HG03139 (cell line): ENCODE measurements at regions not wholly inside any gene's neighbourhood (a gene's known extent, or its start where the extent isn't known, plus 50 kb on each side); places are given as distances from the start of the nearest gene placed in this dataset.
"Not testable (repeated sequence)": the region's sequence is repeated elsewhere in the genome, so short reads cannot be mapped to it uniquely, and the experiment has no call there.

Experiments
- ATAC-seq: cut with Tn5 transposase; IDR thresholded peaks from one replicate; pipeline ENCODE4 v1.9.1; 2021; ENCODE audit not compliant: unreplicated experiment

DNA sequence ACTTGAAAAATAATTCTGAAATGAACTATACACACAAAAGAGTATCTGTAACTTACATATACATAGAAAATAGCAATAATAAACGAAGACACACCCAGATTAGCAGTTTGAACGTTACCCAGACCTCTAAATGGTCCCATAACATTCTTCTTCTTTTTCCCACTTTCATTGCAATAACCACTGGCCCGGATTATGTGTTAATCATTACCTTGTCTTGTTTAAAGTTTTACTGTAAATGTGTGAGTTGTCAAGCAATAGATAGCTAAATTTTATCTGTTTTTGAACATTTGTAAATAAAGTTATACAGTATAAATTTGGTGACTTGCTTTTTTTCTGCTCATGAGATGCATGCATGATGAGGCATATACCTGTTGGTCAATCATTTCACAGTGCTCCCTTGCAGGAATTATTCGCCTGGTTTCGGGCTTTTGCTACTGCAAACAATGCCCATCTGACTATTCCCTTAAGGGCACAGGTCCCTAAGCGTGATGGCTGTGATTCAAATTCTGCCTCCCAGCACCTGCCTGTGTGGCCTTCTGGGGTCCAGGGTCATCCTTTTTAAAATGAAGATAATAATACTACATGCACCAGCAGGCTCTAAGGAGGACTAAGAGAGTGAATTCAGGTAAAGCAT is 66.1 kb downstream of the GADD45G start:
- no peak for ATAC-seq

GRCh38 chr9:89674667-89675057 is 69.8 kb downstream of the GADD45G start:
- ATAC-seq, result no peak

DNA sequence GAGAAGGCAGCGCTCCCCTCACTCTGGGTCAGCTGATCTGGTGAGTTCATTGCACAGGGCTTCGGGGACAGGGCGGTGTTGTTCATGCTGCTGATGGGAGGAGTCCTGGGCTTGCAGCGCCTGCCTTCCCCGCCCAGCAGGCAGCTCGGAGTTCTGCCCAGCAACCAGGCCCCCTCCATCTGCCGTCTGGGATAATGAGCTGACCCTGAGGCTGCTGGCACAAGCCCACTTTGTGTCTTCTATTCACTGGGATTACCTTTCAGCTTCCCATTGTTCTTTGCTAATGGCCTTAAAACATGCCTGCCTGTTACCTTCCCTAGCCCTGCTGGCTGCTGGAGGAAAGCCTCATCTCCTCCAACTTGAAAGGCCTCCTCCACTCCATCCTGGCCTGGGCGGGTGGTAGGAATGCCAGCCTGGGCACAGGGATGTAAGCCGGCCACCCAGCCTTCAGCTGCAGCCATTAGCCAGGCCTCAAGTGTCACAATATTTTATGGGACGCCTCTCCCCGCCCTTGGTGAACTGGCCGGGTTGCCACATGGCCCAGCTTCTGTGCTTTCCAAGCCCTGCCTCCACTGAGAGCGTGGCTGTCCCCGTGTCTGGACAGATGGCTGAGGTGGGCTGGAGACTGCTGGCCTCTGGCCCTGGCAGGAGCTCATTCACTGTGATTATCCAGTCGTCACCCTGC is 70.4 kb downstream of the GADD45G start:
- ATAC-seq, result no peak

GRCh38 chr9:89676281-89676680 is 71.5 kb downstream of the GADD45G start:
- ATAC-seq, result no peak

DNA sequence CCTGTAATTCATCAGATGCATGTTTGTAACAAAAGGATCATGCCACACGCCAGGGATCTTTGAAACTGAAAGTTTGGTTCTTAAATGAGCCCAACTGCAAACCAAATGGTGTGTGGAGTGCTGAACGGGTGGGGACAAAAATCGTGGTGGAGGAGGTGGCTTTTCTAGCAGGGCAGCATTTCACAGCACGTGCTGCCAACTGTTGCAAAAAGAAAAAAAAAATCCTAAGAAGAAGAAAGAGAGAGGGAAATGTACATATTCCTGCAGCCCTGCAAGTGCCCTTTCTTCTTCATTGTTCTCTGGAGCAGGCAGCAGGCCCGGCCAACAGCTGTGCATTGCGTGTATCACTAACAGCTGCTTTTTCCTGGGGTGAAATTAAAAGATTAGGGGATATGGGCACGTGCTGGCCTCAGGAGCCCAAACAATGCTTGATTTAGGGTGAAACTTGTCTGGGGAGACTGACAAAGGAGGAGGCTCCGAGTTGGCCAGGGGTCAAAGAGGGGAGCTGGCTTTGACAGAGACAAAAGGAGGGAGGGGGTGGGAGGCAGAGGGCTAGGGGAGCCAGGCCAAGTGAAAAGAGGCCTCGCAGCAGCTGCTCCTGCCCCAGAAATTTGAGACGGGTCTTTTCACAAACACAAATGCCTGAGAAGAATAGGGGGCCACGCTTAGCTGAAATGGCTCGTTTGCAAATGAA is 73.0 kb downstream of the GADD45G start:
- ATAC-seq, result no peak

- no peak for ATAC-seq
Observed at GRCh38 chr9:89678396-89679015, 73.7 kb downstream of the GADD45G start.

GRCh38 chr9:89679016-89679415 is 74.2 kb downstream of the GADD45G start:
- no peak for ATAC-seq

- no peak for ATAC-seq
Observed at GRCh38 chr9:89679581-89679980, 74.8 kb downstream of the GADD45G start.

DNA sequence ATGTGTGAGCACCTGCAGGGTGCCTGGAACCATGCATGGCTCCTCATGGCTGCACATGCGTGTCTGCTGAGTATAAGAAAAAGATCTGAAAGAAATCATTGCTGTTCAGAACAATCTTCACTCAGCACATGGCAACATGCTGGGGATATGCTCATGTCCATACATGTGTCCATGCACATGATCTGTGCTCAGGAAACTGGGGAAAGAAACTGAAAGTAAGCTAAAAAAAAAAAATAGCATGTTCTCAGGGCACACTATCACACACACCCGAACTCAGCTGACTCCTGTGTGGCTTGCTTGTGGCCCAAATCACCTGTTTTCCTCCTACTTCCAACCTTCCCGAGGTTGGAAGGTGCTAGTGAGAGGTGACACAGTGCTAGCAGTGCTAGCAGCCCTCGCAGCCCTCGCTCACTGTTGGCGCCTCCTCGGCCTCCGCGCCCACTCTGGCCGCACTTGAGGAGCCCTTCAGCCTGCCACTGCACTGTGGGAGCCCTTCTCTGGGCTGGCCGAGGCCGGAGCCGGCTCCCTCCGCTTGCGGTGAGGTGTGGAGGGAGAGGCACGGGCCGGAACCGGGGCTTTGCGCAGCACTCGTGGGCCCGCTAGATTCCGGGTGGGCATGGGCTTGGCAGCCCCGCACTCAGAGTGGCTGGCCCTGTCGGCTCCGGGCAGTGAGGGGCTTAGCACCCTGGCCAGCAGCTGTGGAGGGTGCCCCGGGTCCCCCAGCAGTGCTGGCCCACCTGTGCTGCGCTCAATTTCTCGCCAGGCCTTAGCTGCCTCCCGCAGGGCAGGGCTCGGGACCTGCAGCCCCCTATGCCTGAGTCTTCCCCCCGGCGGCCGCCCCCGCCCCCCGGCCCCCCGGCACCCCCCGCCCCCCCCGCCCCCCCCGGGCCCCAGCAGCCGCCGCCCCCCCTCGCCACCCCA is 76.0 kb downstream of the GADD45G start:
- ATAC-seq, result no peak

GRCh38 chr9:89681468-89681859 is 76.7 kb downstream of the GADD45G start:
- ATAC-seq, result not testable (repeated sequence)

DNA sequence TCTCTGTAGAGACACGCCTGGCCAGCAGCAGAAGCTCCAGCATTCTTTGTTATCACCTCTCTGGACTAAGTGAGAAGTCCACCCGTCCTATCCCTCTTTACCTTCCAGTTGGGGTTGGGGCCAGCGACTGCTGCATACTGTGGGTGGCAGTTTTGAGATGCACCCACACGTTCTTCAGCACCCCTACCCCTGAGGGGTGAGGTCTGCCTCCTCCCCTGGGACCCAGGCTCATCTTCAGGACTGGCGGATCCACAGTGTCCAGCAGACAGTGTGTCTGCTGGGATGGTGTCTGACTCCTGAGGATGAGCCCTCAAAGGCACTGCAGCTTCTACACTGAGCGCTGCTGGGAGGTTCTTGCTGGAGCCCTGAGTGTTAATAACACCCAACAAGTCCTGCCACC is 78.8 kb downstream of the GADD45G start:
- ATAC-seq, result no peak

DNA sequence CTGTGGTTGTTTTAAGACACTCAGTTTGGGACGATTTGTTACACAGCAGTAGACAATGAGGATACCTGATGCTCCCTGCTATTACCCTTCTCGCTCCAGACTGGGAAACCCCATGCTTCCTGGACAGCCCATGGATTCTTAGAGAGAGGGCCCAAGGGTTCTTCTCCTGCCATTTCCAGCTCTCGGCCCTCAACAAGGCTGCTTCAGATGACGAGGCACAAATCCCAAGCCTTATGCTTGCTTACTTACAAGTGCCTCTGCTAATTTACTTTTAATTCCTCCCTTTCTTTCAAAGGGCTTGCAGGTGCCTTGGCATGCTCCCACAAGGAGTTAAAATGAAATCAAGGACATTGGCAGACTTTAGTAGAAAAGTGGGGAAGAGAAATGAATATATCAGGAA is 79.4 kb downstream of the GADD45G start:
- no peak for ATAC-seq

DNA sequence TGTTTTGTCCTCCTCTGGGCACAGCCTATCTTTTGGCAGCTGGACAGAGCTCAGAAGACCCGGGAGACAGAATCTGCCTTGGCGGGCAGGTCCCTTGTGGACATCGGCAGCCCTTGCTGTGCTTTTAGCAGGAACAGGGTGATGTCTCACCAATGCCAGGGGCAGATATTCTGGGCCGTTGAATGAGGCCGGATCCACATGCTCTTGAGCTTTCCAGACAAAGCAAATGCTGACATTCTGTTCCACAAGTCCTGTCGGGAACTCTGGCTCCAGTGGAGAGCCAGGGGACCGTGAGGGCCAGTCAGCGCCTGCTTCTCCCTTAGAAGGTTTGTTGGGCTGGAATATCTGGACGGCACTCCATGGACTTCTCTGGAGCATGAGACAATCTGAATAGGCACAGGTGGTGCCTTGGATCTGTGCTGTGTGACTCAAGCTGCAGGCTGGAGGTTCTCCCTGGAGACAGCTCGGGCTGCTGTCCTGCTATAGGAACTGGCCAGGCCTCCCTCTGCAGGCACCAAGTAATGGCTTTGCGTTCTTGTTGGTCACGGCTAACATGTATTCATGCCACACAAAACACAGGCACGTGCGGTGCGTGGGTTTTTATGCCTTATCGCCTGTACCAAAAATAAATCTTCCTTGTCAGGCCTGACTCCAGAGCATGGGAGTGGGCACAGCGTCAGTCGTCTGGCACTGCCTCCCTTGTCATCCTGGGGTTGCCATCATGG is 80.3 kb downstream of the GADD45G start:
- ATAC-seq, result no peak

- ATAC-seq, result no peak
Observed at GRCh38 chr9:89685698-89686097, 80.9 kb downstream of the GADD45G start.

GRCh38 chr9:89686126-89686525 is 81.3 kb downstream of the GADD45G start:
- ATAC-seq, result no peak

DNA sequence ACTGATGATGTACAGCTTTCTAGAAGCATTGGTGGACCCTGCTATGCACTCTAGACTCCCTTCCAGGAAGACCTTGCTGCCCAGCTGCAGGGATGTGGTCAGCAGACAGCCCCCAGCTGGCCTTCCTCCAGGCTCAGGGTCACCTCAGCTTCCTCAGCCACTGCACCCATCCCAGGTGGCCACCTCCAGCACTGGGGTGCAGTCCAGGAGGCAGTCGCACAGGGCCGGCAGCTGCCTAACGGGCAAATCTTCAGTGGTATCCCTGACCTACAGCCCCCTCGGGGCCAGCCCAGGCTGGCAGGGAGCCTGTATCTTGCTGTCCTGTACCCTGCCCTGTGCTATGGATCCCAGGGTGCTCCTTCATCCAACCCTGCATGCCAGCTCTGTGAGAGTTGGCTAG is 81.8 kb downstream of the GADD45G start:
- ATAC-seq, result no peak

GRCh38 chr9:89687188-89687587 is 82.4 kb downstream of the GADD45G start:
- ATAC-seq, result no peak

- no peak for ATAC-seq
Observed at GRCh38 chr9:89687848-89688247, 83.0 kb downstream of the GADD45G start.

DNA sequence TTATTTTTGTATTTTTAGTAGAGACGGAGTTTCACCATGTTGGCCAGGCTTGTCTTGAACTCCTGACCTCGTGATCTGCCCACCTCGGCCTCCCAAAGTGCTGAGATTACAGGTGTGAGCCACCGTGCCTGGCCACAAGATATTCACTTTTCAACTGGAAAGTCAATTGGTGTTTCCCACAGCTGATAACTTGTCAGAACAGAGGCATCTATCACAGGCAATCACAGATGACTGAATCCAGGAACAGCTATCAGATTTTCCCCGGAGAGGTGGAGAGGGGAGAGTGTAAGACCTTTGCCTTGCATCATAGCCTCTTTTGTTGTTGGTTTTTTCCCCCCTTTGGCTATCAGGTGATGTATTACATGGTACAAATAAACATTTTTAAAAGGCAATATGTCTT is 84.5 kb downstream of the GADD45G start:
- not testable (repeated sequence) for ATAC-seq

- peak; percentile 83 for ATAC-seq
Observed at GRCh38 chr9:89690334-89690912, 85.6 kb downstream of the GADD45G start.
